SK-N-SH (cell line): ENCODE measurements at regions not wholly inside any gene's neighbourhood (a gene's known extent, or its start where the extent isn't known, plus 50 kb on each side); places are given as distances from the start of the nearest gene placed in this dataset.
"Not testable (repeated sequence)": the region's sequence is repeated elsewhere in the genome, so short reads cannot be mapped to it uniquely, and the experiment has no call there.

Source experiments
- EZH2phosphoT487 ChIP-seq: fragments of 200-600 bp; sonication (generic); IDR thresholded peaks from 2 replicates; pipeline ENCODE4 v1.6.1; 2017; ENCODE audit warnings: low read depth, mixed run types, mild to moderate bottlenecking, antibody characterized with exemption, moderate library complexity, borderline replicate concordance
- FOXJ3 ChIP-seq: sonication (generic); formaldehyde crosslinking; IDR thresholded peaks from 2 replicates; pipeline ENCODE4 v1.5.1; 2020; ENCODE audit warnings: mild to moderate bottlenecking, missing genetic modification reagents
- GABPA ChIP-seq: IDR thresholded peaks from 2 replicates; pipeline ENCODE4 v1.4.0; 2012; ENCODE audit warnings: low read depth, mild to moderate bottlenecking
- NFIC ChIP-seq: IDR thresholded peaks from 2 replicates; pipeline ENCODE4 v1.4.0; 2012; ENCODE audit warnings: borderline replicate concordance
- POLR2AphosphoS5 ChIP-seq: IDR thresholded peaks from 2 replicates; pipeline ENCODE4 v1.6.1; 2012; ENCODE audit warnings: low read depth, low read length
- REST ChIP-seq: IDR thresholded peaks from 2 replicates; pipeline ENCODE4 v1.6.1; 2012; ENCODE audit warnings: mild to moderate bottlenecking, low read depth, low read length, moderate library complexity
- RFX5 ChIP-seq: IDR thresholded peaks from 2 replicates; pipeline ENCODE4 v1.6.1; 2012; ENCODE audit warnings: mild to moderate bottlenecking, improper control_type of control experiment, low read length
- SIN3A ChIP-seq: IDR thresholded peaks from 2 replicates; pipeline ENCODE4 v1.6.1; 2012; ENCODE audit warnings: low read depth, mild to moderate bottlenecking, low read length, moderate library complexity, borderline replicate concordance
- TAF1 ChIP-seq: IDR thresholded peaks from 2 replicates; pipeline ENCODE4 v1.6.1; 2012; ENCODE audit warnings: low read depth, mild to moderate bottlenecking, low read length, moderate library complexity, borderline replicate concordance
- TEAD4 ChIP-seq: IDR thresholded peaks from 2 replicates; pipeline ENCODE4 v1.4.0; 2012; ENCODE audit warnings: mild to moderate bottlenecking, borderline replicate concordance; ENCODE audit not compliant: insufficient read depth
- USF1 ChIP-seq: IDR thresholded peaks from 2 replicates; pipeline ENCODE4 v1.4.0; 2012; ENCODE audit warnings: low read depth, borderline replicate concordance
- ZBTB33 ChIP-seq: IDR thresholded peaks from 2 replicates; pipeline ENCODE4 v1.4.0; 2012; ENCODE audit warnings: low read depth, borderline replicate concordance
- TF ChIP-seq, protein P1 (sequence below): fragments of 200-600 bp; sonication (generic); IDR thresholded peaks from 2 replicates; pipeline ENCODE4 v1.6.1; 2017; ENCODE audit warnings: antibody characterized with exemption, mild to moderate bottlenecking, moderate library complexity

- not testable (repeated sequence) for TF ChIP-seq RFX5, POLR2AphosphoS5, GABPA, EZH2phosphoT487, ZBTB33, FOXJ3, USF1, NFIC, REST, SIN3A, TEAD4, TAF1
- TF ChIP-seq, protein P1, sequence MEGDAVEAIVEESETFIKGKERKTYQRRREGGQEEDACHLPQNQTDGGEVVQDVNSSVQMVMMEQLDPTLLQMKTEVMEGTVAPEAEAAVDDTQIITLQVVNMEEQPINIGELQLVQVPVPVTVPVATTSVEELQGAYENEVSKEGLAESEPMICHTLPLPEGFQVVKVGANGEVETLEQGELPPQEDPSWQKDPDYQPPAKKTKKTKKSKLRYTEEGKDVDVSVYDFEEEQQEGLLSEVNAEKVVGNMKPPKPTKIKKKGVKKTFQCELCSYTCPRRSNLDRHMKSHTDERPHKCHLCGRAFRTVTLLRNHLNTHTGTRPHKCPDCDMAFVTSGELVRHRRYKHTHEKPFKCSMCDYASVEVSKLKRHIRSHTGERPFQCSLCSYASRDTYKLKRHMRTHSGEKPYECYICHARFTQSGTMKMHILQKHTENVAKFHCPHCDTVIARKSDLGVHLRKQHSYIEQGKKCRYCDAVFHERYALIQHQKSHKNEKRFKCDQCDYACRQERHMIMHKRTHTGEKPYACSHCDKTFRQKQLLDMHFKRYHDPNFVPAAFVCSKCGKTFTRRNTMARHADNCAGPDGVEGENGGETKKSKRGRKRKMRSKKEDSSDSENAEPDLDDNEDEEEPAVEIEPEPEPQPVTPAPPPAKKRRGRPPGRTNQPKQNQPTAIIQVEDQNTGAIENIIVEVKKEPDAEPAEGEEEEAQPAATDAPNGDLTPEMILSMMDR = not testable (repeated sequence)
These were observed 293.6 kb upstream of the KCNH7 start for GRCh38 chr2:163132207-163132606.
